SIG-M5 (cell line): ENCODE measurements at regions not wholly inside any gene's neighbourhood (a gene's known extent, or its start where the extent isn't known, plus 50 kb on each side); places are given as distances from the start of the nearest gene placed in this dataset.

Experiments used
- DNase-seq: peaks from one replicate; lab custom pipeline; 2025; lab: John Stamatoyannopoulos, UW

DNA sequence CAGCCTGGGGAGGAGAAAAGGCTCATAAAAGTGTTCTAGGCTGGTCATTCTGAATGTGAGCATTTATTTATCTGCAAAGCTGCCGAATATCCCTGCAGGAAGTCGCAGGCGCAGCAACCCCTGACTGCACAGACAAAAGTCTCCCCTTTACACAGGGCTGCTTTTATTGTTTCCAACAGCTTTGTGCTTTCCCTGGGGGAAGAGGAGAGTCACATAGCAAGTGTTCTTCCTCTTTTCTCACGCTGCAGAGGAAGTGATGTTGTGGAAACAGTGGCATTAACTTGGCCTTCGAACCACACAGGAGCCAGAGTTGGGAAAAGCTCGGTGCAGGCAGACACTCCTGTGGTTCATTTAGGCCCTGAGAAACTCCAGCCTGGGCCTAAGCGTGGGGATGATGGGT, 81.5 kb upstream of the BCOR start:
- DNase-seq, result no peak

DNA sequence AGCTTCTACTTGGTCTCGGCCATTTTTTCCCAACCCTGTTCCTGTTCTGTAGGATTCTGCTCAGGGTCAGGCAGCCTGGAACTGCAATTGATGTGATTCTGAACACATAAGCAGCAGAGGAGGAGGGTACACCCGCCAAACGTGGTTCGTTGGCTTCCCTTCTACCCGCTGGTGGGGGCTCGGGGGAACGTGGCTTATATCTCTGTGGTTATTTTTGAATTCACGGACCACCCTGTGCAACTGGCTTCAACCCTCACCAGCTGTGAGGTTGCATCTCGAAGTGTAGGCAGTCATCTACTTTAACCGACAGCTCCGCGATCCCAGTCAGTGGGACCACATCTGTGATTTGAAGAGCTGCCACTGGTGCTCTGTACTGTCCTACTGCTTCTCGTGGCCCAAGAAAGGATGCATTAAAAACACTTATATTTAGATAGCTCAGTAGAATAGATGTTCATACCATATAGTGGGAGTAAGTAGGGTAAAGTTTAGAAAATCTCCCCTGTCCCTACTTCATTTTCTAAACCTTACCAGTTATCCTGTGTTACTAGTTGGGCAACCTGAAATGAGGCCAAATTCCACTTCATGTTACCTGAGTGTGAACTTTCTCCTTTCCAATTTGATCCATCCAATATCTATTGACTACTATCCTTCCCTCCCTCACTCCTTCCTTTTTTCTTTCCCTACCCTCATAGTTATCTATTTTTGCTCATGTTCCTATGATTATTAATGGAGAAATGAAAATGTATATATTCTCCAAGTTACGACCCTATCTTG, 80.4 kb upstream of the BCOR start:
- no peak for DNase-seq

DNA sequence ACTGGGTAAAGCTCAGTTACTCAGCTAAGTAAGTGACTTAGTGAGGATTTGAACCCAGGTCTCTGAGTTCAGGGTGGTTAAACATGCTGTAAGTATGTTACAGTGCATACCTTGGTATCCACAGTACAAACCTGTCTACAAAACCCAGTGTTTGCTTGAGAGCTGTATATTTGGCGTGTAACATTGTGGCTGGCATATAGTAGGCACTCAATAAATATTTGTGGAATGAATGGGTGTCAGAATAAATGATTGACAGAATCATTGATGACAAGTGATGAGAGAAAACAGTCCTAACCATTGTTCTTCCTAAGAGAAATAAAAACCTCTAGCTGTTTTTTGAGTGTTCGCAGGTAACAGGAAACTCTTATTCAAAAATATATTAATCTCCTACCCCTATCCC, 79.7 kb upstream of the BCOR start:
- DNase-seq, result no peak

DNA sequence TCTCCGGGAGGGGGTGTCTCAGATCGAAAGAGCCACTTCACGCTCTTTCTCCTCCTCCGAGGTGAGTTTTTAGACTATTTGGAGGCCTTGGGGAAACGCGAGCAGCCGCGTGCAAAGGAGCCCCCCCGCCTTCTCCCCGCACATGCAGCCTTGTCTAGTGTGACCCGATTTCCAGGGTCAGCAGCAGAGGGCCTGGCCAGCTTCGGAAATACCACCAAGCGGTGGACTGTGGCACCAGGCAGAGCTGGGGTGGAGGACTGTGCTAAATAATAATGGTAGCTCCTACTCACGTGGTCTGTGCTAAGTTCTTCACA, 79.3 kb upstream of the BCOR start:
- DNase-seq, result no peak

DNA sequence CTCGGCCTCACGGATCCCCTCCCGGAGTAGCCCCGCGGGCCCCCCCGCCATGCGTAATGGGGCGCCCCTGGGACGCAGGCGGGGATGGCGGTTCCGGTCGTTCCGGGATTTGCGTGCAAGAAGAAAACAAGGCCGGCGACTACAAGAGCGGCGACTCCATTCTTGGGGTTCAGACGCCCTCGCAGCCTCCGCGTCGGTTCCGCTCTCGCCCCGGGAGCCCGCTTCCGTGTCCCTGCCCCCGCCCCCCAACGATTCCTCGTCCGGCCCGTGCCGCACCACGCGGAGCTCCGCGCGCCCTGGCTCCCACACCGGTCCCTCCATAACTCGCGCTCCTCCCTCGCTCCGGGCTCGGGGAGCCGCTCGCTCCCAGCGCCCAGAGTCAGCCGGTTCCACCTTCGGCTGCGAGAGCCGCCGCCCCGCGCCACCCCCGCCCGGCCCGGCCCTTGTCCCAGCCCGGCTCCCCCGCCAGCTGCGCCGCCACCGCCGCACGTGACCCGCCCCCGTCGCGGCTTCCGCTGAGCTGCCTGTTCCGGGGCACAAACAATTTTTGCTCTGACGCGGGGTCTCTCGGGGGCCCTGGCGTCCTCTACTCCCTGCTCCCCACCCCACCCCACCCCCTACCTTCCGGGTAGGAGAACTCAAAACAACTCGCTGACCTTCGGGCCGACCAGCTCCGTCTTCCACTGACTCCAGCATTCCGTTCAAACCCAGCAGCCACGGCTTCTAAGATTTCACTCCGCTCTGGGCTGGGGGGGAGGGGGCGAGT, 78.8 kb upstream of the BCOR start:
- DNase-seq, result no peak

DNA sequence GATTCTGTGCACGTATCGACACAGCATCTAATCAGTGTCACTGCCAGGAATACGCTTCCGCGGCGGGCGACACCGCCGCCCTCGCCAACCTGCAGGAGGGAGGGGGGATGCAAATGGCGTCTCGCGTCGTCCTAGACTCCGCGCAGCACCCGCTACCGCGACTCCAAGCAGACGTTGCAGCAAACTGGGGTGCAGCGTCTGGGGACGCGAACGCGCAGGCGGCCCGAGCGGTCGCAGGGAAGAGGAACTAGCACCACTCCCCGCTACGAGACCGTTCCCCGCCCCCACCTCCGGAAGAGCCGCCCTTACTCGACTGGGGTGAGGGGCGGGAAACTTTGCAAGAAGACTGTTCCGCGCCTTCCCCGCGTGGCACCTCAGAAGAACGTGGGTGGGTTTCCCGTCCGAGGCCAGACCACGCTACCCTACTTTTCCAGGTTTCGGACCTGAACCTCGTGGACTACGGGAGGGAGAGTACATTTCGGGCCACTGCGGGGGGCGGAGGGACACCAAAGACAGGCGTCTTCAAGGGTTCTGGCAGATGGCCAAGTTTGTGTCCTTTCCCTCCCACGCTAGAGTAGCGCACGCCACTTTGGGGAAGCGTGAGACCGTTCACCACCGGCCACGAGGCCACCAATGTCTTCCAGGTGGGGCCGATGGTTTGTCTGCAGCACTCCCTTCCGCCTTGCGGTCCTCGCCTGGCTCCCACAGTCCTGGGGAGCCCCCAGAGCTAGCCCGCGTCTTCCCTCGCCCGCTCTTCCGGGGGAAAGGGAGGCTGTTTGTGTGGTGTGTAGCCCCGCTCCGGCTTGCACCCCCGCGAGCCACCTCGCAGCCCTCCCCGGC, 78.0 kb upstream of the BCOR start:
- peak; percentile 50 for DNase-seq

DNA sequence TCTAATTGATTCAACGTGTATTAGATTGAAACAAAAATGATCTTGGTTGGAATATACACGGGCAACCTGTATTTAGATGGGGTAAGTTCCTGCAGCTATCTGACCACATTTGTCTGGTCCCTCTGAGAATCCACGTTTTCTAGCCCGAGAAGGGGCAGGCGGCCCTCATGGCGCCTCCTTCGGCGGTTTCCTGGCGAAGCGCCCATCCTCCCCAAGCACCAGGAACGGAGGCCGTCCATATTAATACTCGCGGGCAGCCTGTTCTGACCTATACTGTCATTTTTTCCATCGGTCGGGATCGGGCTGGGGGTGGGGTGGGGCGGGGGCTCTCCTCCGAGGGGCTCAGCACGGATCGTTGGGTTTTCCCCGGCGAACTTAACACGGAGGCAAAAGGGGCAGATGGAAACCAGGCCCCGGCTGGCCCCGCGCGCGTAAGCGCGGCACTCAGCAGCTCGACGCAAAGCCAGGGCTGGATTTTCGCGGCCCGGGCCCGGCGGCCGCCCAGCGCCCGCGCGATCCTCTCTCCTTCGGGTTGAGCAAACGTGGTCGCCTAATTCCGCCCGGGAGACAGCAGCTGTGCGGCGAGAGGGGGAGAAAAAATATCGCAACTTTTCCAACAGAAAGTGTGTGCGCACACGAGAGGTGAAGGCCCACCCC, 77.2 kb upstream of the BCOR start:
- no peak for DNase-seq

DNA sequence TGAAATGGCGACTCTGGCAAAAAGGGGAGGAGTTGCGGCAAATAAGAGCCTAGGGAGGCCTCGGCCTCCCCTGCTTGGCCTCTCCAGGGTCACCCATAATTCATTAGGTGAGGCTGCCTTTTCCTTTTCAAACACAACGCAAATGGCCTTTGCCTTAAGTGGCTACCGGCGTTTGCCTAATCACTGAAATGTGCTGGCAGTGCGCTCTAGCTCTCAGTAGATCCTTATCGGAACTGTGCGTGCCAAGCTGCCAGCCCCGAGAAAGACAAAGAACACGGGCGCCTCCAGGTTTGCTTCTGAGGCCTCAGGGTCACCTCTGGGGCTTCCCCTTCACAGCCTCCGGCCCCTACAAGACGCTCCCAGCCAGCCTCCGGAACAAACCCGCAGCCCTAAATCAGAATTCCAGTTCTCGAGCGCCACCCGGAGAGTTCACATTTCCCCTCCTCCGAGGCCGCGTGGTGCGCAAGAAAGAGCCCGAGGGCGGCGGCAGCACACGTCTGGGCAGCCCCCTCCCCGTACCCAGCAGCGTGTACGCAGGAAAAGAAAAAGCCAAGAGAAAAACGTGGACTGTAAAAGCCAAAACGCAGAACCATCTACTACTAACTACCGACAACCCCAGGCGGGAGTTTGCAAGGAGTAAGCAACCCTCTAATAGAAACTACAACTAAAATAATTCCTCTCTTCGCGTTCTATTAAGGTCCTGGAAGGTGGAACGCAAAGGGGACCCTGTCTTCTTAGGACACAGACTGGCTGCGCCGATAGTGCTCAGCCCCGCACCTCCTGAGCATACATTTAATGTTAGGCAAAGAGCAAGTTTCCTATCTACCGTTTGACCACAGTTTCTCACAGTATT, 76.5 kb upstream of the BCOR start:
- no peak for DNase-seq

DNA sequence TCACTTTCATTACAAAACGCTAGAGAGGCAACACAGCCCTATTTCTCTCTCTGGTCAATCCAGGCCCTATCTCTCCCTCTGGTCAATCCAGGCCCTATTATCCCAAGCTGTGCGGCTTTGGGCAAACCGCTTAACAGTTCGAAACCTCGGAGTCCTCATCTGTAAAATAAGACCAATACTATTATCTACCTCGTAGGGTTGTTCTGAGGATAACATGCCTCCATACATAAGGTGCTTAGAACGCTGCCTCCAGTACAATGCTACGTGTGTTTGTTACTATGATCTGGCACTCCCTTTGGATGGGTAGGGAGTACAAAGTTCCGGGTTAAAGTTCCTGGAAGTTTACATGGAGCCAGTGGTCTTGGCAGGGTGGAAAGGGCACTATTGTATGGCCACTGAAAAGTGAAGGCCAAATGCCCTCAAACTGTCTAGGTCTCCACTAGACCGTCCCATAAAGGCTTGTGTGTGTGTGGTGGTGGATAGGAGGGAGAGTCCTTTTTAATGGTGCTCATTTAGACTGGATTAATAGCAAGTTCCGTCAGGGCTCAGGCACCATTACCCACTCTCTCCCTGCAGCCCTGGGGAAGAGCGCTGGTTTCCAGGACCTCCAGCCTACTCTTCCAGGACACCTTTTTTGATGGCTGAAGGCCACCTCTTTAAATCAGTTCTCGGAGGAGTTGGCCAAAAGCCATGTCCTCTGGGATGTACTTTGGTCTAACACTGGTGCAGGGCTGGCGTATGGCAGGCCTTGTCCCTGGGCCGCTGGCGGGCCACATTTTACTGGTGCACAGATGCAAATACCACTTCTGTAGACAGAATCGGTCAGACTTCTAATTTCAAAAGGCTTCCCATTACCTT, 75.6 kb upstream of the BCOR start:
- DNase-seq, result no peak

DNA sequence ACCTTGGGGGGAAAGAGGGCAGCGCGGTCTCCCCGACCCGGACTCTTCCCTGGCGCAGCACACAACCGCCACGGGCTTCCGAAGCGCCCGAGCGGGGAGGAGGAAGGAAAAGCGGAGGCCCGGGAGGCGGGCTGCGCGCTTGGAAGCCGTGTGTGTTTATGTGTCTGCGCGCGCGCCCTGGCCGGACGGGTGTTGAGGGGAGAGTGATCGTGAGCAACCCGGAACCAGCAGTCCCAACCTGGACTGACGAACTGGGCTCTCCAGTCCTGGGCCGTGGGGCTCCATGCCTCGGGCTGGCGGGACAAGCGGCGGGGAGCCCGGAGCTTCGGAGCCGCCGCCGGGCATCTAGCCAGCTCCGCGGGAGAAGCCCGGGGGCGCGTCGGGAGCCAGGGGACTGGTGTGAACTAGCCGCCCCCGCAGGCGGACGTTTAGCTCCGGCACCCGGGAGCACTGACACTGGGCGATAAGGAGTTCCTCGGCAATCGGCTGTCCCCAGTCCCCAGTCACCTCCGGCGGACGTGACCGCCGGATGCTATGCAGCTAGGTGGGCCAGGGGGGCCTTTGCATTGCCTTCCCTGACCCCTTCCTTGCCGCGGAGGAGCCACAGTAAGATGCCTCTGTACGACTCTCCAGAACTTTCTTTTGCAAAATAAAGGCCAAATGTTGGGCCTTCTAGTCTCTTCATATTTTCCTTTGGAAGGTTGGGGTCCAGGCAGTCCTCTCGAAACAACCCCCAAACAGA, 74.8 kb upstream of the BCOR start:
- DNase-seq, result no peak

DNA sequence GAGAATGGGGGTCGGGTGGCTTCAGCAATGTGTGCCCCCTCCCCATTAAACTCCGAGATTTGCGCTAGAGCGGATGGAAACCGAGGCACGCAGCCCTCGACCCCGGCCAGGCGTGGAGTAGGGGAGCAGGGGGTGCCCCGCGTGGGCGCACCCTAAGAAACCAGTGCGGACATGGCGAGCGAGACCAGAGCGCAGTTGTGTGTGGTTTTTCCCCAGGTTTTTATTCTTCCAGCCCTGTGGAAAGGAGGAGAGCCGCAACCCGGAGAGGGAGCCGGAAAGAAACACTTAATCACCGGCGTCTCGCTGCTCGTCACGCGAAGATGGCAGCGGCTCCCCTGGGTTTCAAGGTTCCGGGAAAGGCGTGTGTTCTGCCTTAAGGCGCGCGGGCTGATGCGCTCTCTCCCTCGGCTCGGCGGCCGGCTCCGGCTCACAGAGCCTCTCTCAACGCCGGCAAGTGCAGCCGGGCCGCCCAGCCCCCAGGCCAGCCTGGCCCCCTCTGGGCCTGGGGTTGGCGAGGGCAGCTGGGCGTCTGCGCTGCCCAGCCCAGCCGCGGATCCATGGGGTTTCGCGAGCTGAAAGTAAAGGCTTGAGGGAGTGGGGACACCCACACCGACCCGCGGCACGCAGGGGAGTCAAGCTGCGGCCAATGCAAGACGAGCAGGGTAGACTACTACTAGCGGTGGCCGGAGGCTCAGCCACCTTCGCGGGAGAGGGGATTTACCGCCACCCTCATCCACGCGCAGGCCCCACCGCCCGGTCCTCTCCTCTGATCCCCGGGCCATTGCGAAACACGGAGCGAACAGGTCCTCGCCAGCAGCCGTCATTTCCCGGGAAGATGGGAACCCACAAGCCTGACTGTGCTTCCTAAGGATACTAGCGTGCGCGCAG, 74.0 kb upstream of the BCOR start:
- no peak for DNase-seq

DNA sequence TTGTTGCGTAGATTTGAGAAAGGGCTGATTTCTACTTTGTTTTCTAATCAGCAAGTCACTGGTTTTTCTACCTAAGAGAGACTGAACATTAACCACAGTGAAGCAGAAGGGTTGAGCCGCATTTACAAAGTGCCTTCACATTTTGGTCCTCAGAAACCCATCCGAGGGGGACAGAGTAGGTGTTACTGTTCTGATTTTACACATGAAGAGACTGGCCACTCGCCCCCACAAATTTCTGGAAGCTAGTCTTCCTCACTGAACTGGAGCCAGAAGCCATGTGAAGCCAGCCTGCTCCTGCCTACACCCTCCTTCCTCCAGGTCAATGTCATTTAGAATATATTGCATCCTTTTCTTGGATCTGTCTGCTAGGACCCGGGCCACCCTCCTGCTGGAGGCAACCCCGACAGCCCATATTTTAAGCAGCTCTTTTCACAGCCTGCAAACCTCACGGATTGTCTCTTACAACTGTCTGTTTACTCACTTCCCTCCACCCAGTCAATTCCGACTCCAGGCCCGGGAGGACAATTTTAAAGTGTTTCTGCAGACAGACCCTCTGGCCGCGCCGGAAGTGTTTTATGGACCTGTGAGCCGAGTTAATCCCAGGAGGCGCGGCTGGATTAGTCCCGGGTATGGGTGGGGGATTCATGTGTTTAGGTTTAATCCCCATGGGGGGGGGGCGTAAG, 73.2 kb upstream of the BCOR start:
- DNase-seq, result no peak

DNA sequence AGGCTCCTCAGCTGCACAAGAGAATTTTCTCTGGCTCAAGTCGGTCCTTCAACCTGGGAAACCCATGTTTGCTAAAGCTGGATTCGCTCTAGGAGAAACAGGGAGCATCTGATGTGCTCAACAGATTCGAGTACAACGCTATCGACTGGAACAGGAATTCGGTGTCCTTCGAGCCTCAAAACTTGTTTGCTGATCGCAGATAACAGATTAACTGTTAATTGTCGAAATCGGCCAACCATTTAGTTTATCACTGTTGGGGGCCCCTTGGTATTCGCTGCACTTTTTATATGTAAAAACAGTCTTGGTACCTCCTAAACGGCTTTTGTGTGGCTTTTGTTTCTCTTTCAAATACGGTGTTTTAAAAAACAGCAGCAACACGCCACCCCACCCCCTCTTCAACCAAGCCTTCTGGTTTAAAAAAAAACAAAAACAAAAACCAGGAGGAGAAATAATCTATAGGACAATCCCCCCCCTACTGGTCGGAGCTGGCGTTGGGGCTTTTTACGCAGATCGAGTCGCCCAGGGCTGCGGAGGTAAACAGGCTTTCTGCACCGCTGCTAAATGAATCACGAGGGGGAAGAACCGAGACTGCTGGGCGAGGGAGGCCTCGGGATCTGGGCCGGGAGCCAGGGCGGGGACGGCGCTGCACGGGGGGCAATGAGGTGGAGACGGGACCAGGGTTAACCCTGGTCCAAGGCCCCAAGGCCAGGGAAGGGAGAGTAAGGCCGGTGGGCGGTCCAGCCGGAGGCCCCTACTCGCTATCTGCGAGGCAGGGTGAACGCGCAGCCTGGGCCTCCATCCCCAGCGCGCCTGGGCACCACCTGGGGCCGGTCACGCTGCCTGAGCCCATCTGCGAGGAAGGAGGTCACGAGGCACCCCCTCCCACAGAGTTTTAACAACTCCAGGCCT, 71.7 kb upstream of the BCOR start:
- no peak for DNase-seq

DNA sequence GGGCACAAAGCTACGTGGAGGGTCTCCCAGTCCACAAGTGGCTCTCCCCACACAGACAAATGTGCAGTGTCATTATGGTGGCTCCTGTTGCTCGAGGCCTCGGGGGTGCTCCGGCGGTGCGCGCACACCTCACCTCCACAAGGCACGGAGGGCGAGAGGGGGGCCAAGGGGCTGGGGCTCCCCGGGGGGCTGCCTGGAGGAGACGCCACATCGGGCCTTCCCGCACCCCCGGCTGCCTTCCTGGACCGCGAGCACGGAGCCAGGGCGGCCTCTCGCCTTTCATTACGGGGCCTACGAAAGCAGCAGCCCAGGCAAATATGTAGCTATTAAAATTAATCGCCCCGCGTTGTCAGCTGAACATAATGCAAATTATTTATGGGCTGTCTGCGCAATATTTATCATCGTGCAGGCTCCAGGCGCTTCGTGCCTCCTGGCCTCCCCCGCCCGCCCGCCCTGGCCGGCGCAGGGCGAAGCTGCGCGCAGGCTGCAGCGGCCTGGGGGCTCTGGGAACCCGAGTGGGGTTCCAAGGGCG, 70.8 kb upstream of the BCOR start:
- DNase-seq, result no peak

DNA sequence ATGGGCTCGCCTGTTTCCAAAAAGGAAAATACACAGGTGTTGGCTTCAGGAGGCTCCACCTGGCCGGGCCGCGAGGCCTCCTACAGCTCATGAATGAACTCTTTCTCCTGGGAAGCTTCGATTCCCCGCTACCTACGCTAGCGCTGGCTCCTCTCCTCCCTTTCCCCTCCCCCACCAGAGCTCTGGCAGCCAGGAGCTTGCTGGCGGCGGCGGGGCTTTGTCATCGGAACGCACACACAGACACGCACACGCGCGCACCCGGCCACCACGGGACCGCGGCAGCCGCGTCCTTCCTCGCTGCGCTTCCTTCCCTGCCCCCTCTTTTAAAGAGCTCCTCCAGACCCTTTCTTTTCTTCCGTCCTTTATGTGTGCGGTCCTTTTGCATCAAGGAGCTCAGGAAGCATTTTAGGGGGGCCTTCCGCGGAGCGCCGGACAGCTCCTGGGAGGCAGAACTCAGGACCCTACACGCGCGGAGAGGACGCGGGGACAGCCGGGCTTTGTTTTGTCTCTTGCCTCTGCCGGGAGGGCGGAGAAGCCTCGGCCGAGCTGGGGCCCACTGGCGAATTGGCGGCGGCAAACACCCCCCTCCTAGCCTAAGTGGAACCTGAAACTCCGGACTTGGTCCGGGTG, 70.2 kb upstream of the BCOR start:
- no peak for DNase-seq

DNA sequence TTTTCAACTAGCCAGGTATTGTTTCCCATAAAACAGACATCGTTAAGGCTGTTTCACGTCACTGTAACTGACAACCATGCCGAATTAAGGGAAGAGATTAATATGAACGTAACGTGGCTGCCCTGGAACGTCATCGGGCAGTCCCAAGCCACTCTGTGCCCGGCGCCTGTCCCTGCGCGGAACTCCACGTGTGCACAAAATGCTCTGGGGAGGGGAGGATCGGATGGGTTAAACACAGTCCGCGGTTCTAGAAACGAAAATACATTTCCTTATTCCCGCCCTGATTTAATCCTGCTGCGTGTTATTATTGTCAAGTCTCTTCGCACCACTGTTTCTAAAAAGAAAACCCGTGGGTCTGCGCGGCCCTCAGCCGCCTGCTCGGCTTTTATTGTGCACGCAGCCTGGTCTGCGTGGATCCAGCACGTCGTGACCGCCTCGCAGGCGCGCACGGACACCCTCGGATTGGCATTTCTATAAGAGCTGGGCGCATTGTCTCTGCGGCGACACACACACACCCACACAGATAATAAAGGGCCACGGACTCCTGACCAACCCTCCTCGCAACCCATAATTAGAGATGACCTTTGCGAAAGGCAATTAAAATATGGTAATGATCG, 69.6 kb upstream of the BCOR start:
- DNase-seq, result no peak
